H1 (cell line): ENCODE measurements at regions not wholly inside any gene's neighbourhood (a gene's known extent, or its start where the extent isn't known, plus 50 kb on each side); places are given as distances from the start of the nearest gene placed in this dataset.

ENCODE experiments used
- POU5F1 ChIP-seq: IDR thresholded peaks from 2 replicates; pipeline ENCODE4 v1.6.1; 2011; ENCODE audit warnings: low read depth, mild to moderate bottlenecking, low read length, moderate library complexity
- RBBP5 ChIP-seq: IDR thresholded peaks from 2 replicates; pipeline ENCODE4 v1.7.1; 2012; ENCODE audit warnings: low read depth, mild to moderate bottlenecking, inconsistent platforms, low read length, moderate library complexity, borderline replicate concordance
- SIN3A ChIP-seq, 2 experiments: IDR thresholded peaks in 1 of 2; conservative IDR thresholded peaks in 1 of 2; 2 replicates each; pipeline ENCODE4 v1.6.1; 2011 to 2012; ENCODE audit warnings: low read length in 2 of 2, improper control_type of control experiment in 1 of 2, low read depth in 1 of 2, mild to moderate bottlenecking in 1 of 2

DNA sequence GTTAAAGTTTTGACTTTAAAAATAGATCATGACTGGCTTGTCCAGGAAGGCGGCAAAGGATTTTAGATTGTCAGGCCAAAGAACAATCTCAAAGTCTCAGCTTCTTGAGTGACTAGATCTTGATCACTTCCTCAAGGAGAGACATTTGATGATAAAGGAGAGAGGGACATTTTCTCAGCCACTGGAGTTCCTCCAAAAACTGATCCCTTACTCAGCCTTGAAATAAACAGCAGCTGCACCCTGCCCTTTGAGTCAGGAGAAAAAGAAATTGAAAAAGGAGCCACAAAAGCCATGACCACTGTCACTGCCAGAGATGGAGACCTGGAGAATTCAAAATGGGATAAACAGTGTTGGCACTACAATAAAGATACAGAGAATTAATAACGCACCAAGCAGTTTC, 288.4 kb upstream of the PRMT6 start (continued):
- TF ChIP-seq RBBP5 (no peak), SIN3A (conservative IDR thresholded peaks at IDR 0.05 in 1 of 2, IDR thresholded peaks at IDR 0.05 in 1 of 2; ENCODE audit: low read depth in 1 of 2, low read length in 2 of 2) (no peak), POU5F1 (no peak)
